ENCODE measurements at regions not wholly inside any gene's neighbourhood (a gene's known extent, or its start where the extent isn't known, plus 50 kb on each side); places are given as distances from the start of the nearest gene placed in this dataset.

GRCh38 chr2:83916559-83916958, 542.5 kb downstream of the SUCLG1 start:
- DNase-seq (ENCODE audit: extremely low read depth, low read depth) = no peak
- no peak overlapping the region for H3K4me3 ChIP-seq (replicated peaks; ENCODE audit: low read depth, low read length)
- TF ChIP-seq CTCF (IDR thresholded peaks at IDR 0.05; ENCODE audit: low read depth, low read length, missing control alignments) = no peak

DNA sequence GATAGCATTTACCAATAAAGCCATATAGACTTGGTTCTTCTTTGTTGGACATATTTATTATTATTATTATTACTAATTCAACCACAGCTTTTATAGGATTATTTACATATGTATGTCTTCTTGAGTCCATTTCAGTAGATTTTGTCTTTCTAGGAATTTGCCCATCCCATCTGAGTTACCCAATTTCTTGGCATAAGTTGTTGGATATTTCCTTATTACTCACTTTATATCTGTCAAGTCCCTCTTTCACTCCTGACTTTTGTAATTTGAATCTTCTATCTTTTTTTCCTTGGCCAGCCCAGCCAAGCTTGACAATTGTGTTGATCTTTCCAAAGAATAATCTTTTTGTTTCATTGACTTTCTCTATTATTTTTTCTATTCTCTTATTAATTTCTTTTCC, 543.7 kb downstream of the SUCLG1 start:
- H3K4me3 ChIP-seq (replicated peaks; ENCODE audit: low read depth, low read length) = no peak overlapping the region
- no peak for TF ChIP-seq CTCF (IDR thresholded peaks at IDR 0.05; ENCODE audit: low read depth, low read length, missing control alignments)
- no peak for DNase-seq (ENCODE audit: extremely low read depth, low read depth)

DNA sequence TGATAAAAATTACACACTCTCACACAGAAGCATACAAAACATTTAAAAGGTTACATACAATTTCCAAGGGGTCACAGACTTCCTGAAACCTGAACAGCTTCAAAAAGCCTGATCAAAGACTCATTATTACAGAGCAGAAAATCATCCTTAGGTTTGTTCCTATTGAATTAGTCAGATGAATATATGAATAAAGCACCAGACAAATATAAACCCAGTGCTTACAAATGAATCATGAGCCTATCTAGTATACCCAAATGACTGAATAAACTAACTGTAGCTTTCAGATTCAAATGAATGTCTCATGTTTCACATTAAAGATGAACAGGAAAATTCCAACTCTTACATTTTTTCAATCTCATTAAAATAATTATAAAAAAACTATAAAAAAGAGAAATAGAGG, 550.3 kb downstream of the SUCLG1 start:
- H3K4me3 ChIP-seq (replicated peaks; ENCODE audit: low read depth, low read length) = no peak overlapping the region
- DNase-seq (ENCODE audit: extremely low read depth, low read depth) = no peak
- no peak for TF ChIP-seq CTCF (IDR thresholded peaks at IDR 0.05; ENCODE audit: low read depth, low read length, missing control alignments)

DNA sequence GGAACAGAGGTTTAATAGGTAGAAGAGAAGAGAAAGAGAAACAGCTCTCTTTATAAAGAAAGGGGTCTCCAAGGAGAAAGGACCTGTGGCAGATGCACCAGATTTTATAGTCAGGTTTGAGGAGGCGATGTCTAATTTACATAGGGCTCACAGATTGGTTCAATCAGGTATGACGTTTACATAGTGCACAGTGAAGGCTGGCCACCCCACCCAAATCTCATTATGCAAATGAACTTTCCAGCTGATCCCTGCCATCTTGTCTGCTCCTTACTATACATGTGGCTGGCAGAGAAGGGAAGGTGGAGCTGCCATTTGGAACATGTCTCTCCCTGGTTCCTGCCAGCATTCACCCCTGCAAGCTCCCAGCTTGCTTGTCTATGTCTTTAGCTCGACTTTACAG, 557.8 kb downstream of the SUCLG1 start:
- DNase-seq (ENCODE audit: extremely low read depth, low read depth) = no peak

GRCh38 chr2:83900862-83901261, 558.2 kb downstream of the SUCLG1 start:
- TF ChIP-seq CTCF (IDR thresholded peaks at IDR 0.05; ENCODE audit: low read depth, low read length, missing control alignments) = no peak
- H3K4me3 ChIP-seq (replicated peaks; ENCODE audit: low read depth, low read length) = no peak overlapping the region
- DNase-seq (ENCODE audit: extremely low read depth, low read depth) = no peak

More for the DNA sequence above, 557.8 kb downstream of the SUCLG1 start:
- no peak overlapping the region for H3K4me3 ChIP-seq (replicated peaks; ENCODE audit: low read depth, low read length)
- no peak for TF ChIP-seq CTCF (IDR thresholded peaks at IDR 0.05; ENCODE audit: low read depth, low read length, missing control alignments)

DNA sequence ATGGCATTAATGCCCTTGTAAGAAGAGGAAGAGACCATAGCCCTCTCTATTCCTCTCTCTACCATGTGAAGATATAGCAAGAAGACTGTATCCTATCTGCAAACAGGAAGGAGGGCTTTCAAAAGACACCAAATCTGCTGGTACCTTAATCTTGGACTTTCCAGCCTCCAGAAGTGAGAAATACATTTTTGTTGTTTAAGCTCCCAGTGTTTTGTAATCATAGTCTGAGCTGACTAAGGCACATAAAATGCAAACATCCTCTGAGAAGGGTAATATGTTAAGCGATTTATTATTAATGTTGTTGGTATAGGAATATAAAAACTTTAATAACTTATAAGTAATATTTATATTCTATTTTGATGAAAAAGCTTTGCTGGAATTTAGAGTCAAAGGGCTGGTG, 559.8 kb downstream of the SUCLG1 start:
- no peak for TF ChIP-seq CTCF (IDR thresholded peaks at IDR 0.05; ENCODE audit: low read depth, low read length, missing control alignments)
- DNase-seq (ENCODE audit: extremely low read depth, low read depth) = no peak
- no peak overlapping the region for H3K4me3 ChIP-seq (replicated peaks; ENCODE audit: low read depth, low read length)

DNA sequence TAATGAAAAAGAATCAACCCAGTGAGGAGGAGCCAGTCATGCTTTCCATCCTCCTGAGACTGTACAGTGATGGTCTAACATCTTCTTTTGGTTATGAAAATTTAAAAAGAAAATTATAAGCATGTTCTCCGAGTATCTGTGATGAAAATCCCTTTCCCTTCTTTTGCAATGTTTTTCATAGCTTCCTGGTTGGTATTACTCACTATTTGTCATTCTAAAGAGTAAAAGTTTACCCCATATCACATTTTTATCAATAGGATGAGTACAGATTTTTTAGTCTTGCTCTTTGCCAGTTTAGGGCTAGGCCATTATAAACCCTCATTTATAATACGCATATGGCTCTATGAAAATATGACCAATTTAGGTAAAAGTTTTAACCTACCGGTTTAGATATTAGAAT, 564.1 kb downstream of the SUCLG1 start:
- H3K4me3 ChIP-seq (replicated peaks; ENCODE audit: low read depth, low read length) = no peak overlapping the region
- DNase-seq (ENCODE audit: extremely low read depth, low read depth) = no peak
- no peak for TF ChIP-seq CTCF (IDR thresholded peaks at IDR 0.05; ENCODE audit: low read depth, low read length, missing control alignments)
